ENCODE measurements at regions not wholly inside any gene's neighbourhood (a gene's known extent, or its start where the extent isn't known, plus 50 kb on each side); places are given as distances from the start of the nearest gene placed in this dataset.

DNA sequence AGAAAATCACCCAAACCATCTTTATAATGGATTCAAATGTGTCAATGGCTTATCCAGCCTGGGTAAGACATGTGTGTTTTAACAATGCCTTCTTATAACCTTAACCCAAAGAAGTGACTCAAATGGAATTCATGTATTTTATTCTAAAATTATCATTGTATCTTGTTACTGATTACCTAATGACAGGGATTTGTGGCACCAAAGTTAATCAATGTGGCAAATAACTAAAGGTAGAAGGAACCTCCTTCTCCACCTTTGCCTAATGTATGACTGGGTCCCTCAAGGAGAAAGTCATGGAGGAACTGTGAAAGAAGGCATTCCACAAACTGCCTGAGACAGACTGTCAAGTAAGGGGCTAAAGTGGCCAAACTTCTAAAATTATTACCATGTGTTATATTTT lies 84.4 kb upstream of the ITGA1 start:
- TF ChIP-seq POLR2A (IDR thresholded peaks at IDR 0.05) (no peak), CTCF (IDR thresholded peaks at IDR 0.05) (no peak), POLR2AphosphoS5 (IDR thresholded peaks at IDR 0.05) (no peak)
